Transverse colon (tissue), 3 donors: ENCODE measurements at regions not wholly inside any gene's neighbourhood (a gene's known extent, or its start where the extent isn't known, plus 50 kb on each side); places are given as distances from the start of the nearest gene placed in this dataset.

ENCODE experiments used
- CTCF ChIP-seq, 5 experiments: fragments of 200-600 bp in 3 of 5; fragments of 450-650 bp in 2 of 5; sonication (generic) in 3 of 5; IDR thresholded peaks; 1 replicate in 2 of 5; 2 replicates in 3 of 5; pipeline ENCODE4 v1.5.1; 2016 to 2017; ENCODE audit warnings: antibody characterized with exemption in 5 of 5, inconsistent platforms in 3 of 5, mild to moderate bottlenecking in 2 of 5, moderate library complexity in 1 of 5
- EP300 ChIP-seq: sonication (generic); formaldehyde crosslinking; IDR thresholded peaks from one replicate; pipeline ENCODE4 v1.6.1; 2017; ENCODE audit warnings: antibody characterized with exemption, low read depth
- POLR2A ChIP-seq: fragments of 450-650 bp; IDR thresholded peaks from one replicate; pipeline ENCODE4 v1.6.1; 2016; ENCODE audit warnings: antibody characterized with exemption, mild to moderate bottlenecking, moderate library complexity

GRCh38 chr18:24786027-24786426, 325.6 kb downstream of the HRH4 start:
- TF ChIP-seq POLR2A (no peak), EP300 (no peak), CTCF (IDR thresholded peaks at IDR 0.05) (no peak)
